ENCODE measurements at regions not wholly inside any gene's neighbourhood (a gene's known extent, or its start where the extent isn't known, plus 50 kb on each side); places are given as distances from the start of the nearest gene placed in this dataset.

- TF ChIP-seq GLI4 (tag by site-specific recombination; IDR thresholded peaks at IDR 0.05), result no peak
- no peak for TF ChIP-seq CTCF (tag by site-specific recombination; IDR thresholded peaks at IDR 0.05)
- no peak for TF ChIP-seq ZNF324 (tag by site-specific recombination; IDR thresholded peaks at IDR 0.05)
- no peak for TF ChIP-seq KLF1 (tag by site-specific recombination; IDR thresholded peaks at IDR 0.05)
- TF ChIP-seq ZBTB49 (tag by site-specific recombination; IDR thresholded peaks at IDR 0.05; ENCODE audit: low read depth), result no peak
- no peak for TF ChIP-seq ZNF354C (tag by site-specific recombination; IDR thresholded peaks at IDR 0.05; ENCODE audit: borderline replicate concordance, low read depth)
- no peak for TF ChIP-seq YY1 (tag by site-specific recombination; IDR thresholded peaks at IDR 0.05)
- TF ChIP-seq ZBTB1 (tag by site-specific recombination; IDR thresholded peaks at IDR 0.05), result no peak
Observed at GRCh38 chr7:68185631-68186456, 1189.2 kb downstream of the TYW1 start.

Measured in HEK293 (cell line).